ENCODE measurements at regions not wholly inside any gene's neighbourhood (a gene's known extent, or its start where the extent isn't known, plus 50 kb on each side); places are given as distances from the start of the nearest gene placed in this dataset.
"Not testable (repeated sequence)": the region's sequence is repeated elsewhere in the genome, so short reads cannot be mapped to it uniquely, and the experiment has no call there.

DNA sequence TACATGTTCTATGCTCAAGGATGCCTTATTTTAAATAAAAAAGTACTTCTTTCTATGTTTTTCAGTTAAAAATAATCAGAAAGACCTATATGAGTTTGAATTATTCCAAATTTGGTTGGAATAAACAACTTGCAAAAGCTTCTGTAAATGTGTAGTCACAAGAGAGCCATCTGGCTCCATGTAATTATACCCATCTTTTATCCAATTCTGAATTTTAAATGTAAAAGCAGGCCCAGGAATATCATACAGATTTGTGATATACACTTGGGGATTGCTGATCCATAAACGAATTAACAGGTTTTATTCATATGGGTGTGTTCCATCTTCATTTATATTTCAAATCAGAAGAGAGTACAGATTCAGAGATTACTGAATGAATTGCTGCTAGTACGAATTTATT, 329.2 kb upstream of the LRFN5 start:
- no peak for DNase-seq (ENCODE audit: extremely low read depth, low read depth)
- TF ChIP-seq, protein P1, sequence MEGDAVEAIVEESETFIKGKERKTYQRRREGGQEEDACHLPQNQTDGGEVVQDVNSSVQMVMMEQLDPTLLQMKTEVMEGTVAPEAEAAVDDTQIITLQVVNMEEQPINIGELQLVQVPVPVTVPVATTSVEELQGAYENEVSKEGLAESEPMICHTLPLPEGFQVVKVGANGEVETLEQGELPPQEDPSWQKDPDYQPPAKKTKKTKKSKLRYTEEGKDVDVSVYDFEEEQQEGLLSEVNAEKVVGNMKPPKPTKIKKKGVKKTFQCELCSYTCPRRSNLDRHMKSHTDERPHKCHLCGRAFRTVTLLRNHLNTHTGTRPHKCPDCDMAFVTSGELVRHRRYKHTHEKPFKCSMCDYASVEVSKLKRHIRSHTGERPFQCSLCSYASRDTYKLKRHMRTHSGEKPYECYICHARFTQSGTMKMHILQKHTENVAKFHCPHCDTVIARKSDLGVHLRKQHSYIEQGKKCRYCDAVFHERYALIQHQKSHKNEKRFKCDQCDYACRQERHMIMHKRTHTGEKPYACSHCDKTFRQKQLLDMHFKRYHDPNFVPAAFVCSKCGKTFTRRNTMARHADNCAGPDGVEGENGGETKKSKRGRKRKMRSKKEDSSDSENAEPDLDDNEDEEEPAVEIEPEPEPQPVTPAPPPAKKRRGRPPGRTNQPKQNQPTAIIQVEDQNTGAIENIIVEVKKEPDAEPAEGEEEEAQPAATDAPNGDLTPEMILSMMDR (IDR thresholded peaks at IDR 0.05; ENCODE audit: low read depth, low read length), result no peak

DNA sequence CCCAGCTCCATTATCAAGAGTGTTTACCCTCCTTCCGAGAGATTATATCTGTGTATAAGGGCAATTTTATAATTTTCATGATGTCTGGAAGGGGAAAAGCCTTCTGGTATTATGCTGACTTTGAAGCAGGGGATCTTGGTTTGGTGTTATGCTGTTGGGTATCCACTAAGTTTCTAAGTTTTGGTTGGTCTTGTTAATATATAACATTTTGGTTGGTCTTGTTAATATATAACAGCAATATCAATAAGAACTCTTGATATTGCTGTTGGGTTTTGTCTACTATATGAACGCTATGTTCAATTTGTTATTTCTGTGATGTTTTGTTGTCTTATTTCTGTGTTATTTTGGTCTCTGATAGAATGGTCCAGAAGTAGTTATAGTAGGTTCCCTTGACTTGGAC, 349.2 kb upstream of the LRFN5 start:
- TF ChIP-seq, protein P1 (IDR thresholded peaks at IDR 0.05; ENCODE audit: low read depth, low read length), result no peak
- DNase-seq (ENCODE audit: extremely low read depth, low read depth), result no peak

DNA sequence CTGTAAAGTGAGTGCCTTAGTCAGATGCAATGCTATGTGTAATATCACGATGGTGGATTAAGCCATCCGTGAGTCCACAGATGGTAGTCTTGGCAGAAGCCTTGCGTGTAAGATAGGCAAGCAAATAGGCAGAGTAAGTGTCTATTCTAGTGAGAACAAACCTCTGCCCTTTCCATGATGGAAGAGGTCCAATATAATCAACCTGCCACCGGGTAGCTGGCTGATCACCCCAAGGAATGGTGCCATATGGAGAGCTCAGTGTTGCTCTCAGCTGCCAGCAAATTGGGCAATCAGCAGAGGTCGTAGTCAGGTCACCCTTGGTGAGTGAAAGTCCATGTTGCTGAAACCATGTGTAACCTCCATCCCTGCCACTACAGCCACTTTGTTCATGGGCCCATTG, 371.2 kb upstream of the LRFN5 start:
- no peak for DNase-seq (ENCODE audit: extremely low read depth, low read depth)
- TF ChIP-seq, protein P1 (IDR thresholded peaks at IDR 0.05; ENCODE audit: low read depth, low read length), result no peak

DNA sequence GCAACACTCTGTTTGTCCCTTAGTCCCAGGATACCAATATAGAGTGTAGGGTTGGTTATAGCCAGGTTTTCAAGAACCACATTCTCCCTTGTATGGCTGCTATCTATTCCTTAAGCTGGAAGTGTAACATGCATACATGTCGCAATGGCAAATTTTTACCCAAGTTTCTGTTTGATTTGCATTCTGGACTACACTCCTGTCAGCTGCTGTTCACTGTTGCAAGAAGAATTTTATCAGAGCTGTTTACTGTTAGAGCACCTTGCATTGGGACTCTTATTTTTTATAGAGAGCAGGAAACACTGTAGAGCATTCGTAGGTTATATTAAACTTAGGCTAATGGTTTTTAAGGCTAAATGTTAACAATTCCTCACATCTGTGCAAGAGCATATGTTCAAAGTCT, 376.0 kb upstream of the LRFN5 start:
- no peak for DNase-seq (ENCODE audit: extremely low read depth, low read depth)
- TF ChIP-seq, protein P1 (IDR thresholded peaks at IDR 0.05; ENCODE audit: low read depth, low read length), result no peak

DNA sequence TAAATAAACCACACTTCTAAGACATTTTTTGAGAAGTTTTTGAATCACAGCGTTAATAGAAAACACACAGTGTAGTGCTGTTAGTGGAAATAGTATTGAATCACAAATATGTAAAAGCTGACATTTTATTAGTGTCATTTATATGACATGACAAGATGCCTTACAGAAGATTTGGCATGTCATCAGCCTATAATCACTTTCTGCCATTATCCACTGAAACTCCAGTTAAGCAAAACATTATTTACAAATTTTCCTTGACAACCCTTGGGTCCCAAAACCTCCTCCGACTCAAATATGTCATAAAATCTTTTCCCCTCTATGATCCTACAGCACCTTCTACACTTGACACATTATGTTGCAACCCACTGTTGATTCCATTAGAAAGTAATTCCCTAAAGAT, 376.9 kb upstream of the LRFN5 start:
- TF ChIP-seq, protein P1 (IDR thresholded peaks at IDR 0.05; ENCODE audit: low read depth, low read length), result no peak
- no peak for DNase-seq (ENCODE audit: extremely low read depth, low read depth)

DNA sequence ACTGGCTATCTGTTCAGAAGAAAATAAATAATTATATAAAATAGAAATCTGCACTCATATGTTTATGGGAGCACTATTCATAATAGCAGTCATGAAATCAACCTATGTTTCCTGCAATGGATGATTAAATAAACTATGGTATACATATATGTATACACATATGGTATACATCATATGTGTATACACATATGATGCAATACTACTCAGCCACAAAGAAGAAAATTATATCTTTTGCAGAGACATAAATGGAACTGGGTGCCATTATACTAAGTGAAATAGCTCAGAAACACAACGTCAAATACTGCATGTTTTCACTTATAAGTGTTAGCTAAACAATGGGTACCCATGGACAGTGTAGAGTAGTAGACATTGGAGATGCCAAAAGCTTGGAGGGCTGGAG, 381.2 kb upstream of the LRFN5 start:
- DNase-seq (ENCODE audit: extremely low read depth, low read depth), result no peak
- TF ChIP-seq, protein P1 (IDR thresholded peaks at IDR 0.05; ENCODE audit: low read depth, low read length), result no peak

DNA sequence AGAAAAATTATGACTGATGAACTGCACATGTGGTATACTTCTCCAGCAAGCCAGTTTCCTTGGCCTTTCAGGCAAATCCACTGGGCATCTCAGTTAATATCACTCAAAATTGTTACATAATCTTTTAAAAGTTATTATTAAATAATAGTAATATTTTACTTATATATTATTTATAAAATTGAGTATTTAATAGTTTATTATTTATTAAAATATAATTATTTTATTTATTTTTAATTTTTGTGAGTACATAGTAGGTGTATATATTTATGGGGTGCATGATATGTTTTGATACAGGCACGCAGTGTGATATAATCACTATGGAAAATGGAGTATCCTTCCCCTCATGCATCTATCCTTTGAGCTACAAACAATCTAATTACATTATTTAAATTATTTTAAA, 384.1 kb upstream of the LRFN5 start:
- TF ChIP-seq, protein P1 (IDR thresholded peaks at IDR 0.05; ENCODE audit: low read depth, low read length), result no peak
- no peak for DNase-seq (ENCODE audit: extremely low read depth, low read depth)

DNA sequence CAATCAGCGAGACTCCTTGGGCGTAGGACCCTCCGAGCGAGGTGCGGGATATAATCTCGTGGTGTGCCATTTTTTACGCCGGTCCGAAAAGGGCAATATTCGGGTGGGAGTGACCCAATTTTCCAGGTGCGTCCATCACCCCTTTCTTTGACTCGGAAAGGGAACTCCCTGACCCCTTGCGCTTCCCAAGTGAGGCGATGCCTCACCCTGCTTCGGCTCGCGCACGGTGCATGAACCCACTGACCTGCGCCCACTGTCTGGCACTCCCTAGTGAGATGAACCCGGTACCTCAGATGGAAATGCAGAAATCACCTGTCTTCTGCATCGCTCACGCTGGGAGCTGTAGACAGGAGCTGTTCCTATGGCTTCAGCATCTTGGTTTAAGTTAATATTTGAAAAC, 391.7 kb upstream of the LRFN5 start:
- DNase-seq (ENCODE audit: extremely low read depth, low read depth), result not testable (repeated sequence)

Measured in AG09319 (cell line).